ENCODE measurements at regions not wholly inside any gene's neighbourhood (a gene's known extent, or its start where the extent isn't known, plus 50 kb on each side); places are given as distances from the start of the nearest gene placed in this dataset.

DNA sequence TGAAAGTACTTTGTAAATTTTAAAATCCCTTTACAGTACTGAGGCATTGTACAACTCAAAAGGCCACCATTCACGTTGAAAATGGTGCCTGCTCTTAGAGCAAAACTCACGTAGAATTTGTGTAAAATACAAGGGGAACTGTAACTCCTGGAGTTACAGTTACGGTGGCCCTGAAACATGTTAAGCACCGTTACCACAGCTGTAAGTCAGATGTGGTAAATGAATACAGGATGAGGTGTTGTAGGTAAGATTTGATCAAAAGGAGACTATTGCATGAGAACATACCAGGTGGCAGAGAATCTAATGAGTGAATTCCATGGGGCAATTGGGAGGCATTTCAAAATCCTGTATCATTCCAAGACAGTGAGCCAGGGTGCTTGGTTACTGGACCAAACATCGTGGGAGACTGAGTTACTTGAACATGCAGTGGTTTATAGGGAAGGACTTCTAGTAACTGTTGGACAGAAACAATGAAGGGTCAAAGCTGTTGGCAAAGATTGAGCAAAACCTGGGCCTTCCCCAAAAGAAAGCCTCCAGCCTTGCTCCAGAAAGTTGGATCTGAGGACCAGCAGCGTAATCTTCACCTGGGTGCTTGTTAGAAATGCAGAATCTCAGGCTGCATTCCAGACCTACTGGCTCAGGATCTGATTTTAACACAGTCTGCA lies 535.8 kb upstream of the POU3F3 start:
- no peaks in the 10 kb centered on the region; a peak in 1 of 7 replicates for H3K36me3 Mint-ChIP-seq (ENCODE audit: insufficient read depth in 1 of 3, low read depth in 3 of 3)
- no peak for DNase-seq
- no peak overlapping the region for H3K14ac ChIP-seq (ENCODE audit: insufficient read depth, low read length)
- no peaks in the 10 kb centered on the region for H3K27me3 Mint-ChIP-seq (ENCODE audit: low read depth)
- no peaks in the 10 kb centered on the region for H3K9me3 ChIP-seq (ENCODE audit: control insufficient read depth, low read depth, low read length)
- no peak overlapping the region for H3T11ph ChIP-seq (ENCODE audit: low read length)
- no peak overlapping the region for H3K4me2 ChIP-seq (ENCODE audit: insufficient read depth, insufficient read length, low read length)
- no peak overlapping the region for H3K9ac ChIP-seq (ENCODE audit: extremely low read depth, insufficient read length, low read length)
- H2AK5ac ChIP-seq (ENCODE audit: insufficient read length, low read length): no peak overlapping the region
- no peaks in the 10 kb centered on the region for H3K79me1 ChIP-seq (ENCODE audit: insufficient read depth, low read depth, low read length, poor library complexity, severe bottlenecking)
- H3K56ac ChIP-seq (ENCODE audit: insufficient read length, low read depth, low read length): no peak overlapping the region
- no peak overlapping the region for H2BK15ac ChIP-seq (ENCODE audit: low read depth, low read length)
- no peak overlapping the region for H3K4ac ChIP-seq (ENCODE audit: low read depth, low read length)
- H3K23me2 ChIP-seq (ENCODE audit: insufficient read length, low read depth, low read length, poor library complexity, severe bottlenecking): no peaks in the 10 kb centered on the region
- H3K4me1 ChIP-seq (ENCODE audit: insufficient read depth, low read length): no peaks in the 10 kb centered on the region
- H2BK20ac ChIP-seq (ENCODE audit: low read depth, low read length, poor library complexity, severe bottlenecking): no peak overlapping the region
- peaks cover 0 to 8% of the 10 kb centered on the region in 2 experiments; a peak in 1 of 4 replicates for H3K4me1 Mint-ChIP-seq
- no peak overlapping the region for H3K23ac ChIP-seq (ENCODE audit: insufficient read length, low read depth, low read length)
- H3K27ac ChIP-seq (ENCODE audit: insufficient read length, low read depth, low read length): no peak overlapping the region
- no peaks in the 10 kb centered on the region for H3K27me3 ChIP-seq (ENCODE audit: insufficient read depth, low read length)
- H4K8ac ChIP-seq (replicated peaks; ENCODE audit: insufficient read length, low read depth, low read length): no peak overlapping the region
- H3K9me3 Mint-ChIP-seq: no peaks in the 10 kb centered on the region; a peak in 1 of 5 replicates
- H3K18ac ChIP-seq (ENCODE audit: insufficient read length, low read depth, low read length): no peak overlapping the region
- H3K79me2 ChIP-seq (ENCODE audit: insufficient read depth, low read length): no peaks in the 10 kb centered on the region
- no peaks in the 10 kb centered on the region for H4K20me1 ChIP-seq (ENCODE audit: control insufficient read depth, insufficient read depth, insufficient read length)
- no peak overlapping the region for H3K4me3 Mint-ChIP-seq
- no peak overlapping the region for H2AFZ ChIP-seq (ENCODE audit: low read length)
- H4K91ac ChIP-seq (ENCODE audit: insufficient read length, low read depth, low read length): no peak overlapping the region
- H2BK120ac ChIP-seq (ENCODE audit: low read depth, low read length, poor library complexity, severe bottlenecking): no peak overlapping the region
- H2BK5ac ChIP-seq (ENCODE audit: insufficient read length, low read length): no peak overlapping the region
- TF ChIP-seq, protein P1, sequence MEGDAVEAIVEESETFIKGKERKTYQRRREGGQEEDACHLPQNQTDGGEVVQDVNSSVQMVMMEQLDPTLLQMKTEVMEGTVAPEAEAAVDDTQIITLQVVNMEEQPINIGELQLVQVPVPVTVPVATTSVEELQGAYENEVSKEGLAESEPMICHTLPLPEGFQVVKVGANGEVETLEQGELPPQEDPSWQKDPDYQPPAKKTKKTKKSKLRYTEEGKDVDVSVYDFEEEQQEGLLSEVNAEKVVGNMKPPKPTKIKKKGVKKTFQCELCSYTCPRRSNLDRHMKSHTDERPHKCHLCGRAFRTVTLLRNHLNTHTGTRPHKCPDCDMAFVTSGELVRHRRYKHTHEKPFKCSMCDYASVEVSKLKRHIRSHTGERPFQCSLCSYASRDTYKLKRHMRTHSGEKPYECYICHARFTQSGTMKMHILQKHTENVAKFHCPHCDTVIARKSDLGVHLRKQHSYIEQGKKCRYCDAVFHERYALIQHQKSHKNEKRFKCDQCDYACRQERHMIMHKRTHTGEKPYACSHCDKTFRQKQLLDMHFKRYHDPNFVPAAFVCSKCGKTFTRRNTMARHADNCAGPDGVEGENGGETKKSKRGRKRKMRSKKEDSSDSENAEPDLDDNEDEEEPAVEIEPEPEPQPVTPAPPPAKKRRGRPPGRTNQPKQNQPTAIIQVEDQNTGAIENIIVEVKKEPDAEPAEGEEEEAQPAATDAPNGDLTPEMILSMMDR (conservative IDR thresholded peaks at IDR 0.05): no peak
- no peak overlapping the region for H4K5ac ChIP-seq (ENCODE audit: insufficient read length, low read depth, low read length)
- H2BK12ac ChIP-seq (ENCODE audit: insufficient read length, low read depth, low read length): no peak overlapping the region
- no CpG with 5 or more reads among the region's 6 CpGs for WGBS (ENCODE audit: extremely low coverage, insufficient read length, low lambda C conversion rate)
- no peak overlapping the region for H3K27ac Mint-ChIP-seq

Measured in H9 (cell line).